Stimulated activated CD4-positive, alpha-beta T cell treated with anti-CD3 and anti-CD28 coated beads, Interleukin-2, amount 100 ng/mL, for 48 hours (primary cell): ENCODE measurements at regions not wholly inside any gene's neighbourhood (a gene's known extent, or its start where the extent isn't known, plus 50 kb on each side); places are given as distances from the start of the nearest gene placed in this dataset.
"Not testable (repeated sequence)": the region's sequence is repeated elsewhere in the genome, so short reads cannot be mapped to it uniquely, and the experiment has no call there.

Experiments
- DNase-seq, 2 donors: peaks; one replicate each; pipeline ENCODE4 v3.0.0-alpha.2; 2020

- no peak for DNase-seq
Measured at GRCh38 chr14:83023369-83023768, 1489.7 kb upstream of the SEL1L start.

- DNase-seq: no peak
Measured at GRCh38 chr14:83041224-83041623, 1507.6 kb upstream of the SEL1L start.

- no peak for DNase-seq
Measured at GRCh38 chr14:83042858-83043257, 1509.2 kb upstream of the SEL1L start.

- no peak for DNase-seq
Measured at GRCh38 chr14:83044001-83044400, 1510.3 kb upstream of the SEL1L start.

- no peak for DNase-seq
Measured at GRCh38 chr14:83047059-83047830, 1513.6 kb upstream of the SEL1L start.

GRCh38 chr14:83053022-83053710, 1519.5 kb upstream of the SEL1L start:
- no peak for DNase-seq

- no peak for DNase-seq
Measured at GRCh38 chr14:83058068-83058467, 1524.4 kb upstream of the SEL1L start.

GRCh38 chr14:83071888-83072501, 1538.3 kb upstream of the SEL1L start:
- DNase-seq: no peak

GRCh38 chr14:83085136-83085535, 1551.5 kb upstream of the SEL1L start:
- DNase-seq: no peak

- no peak for DNase-seq
Measured at GRCh38 chr14:83085725-83086124, 1552.1 kb upstream of the SEL1L start.

- not testable (repeated sequence) for DNase-seq
Measured at GRCh38 chr14:83091991-83092956, 1558.6 kb upstream of the SEL1L start.

GRCh38 chr14:83096092-83096491, 1562.4 kb upstream of the SEL1L start:
- no peak for DNase-seq

GRCh38 chr14:83101846-83102245, 1568.2 kb upstream of the SEL1L start:
- no peak for DNase-seq

- DNase-seq: no peak
Measured at GRCh38 chr14:83118029-83118428, 1584.4 kb upstream of the SEL1L start.

GRCh38 chr14:83120187-83120586, 1586.5 kb upstream of the SEL1L start:
- no peak for DNase-seq

GRCh38 chr14:83126076-83126475, 1592.4 kb upstream of the SEL1L start:
- DNase-seq: no peak

- DNase-seq: no peak
Measured at GRCh38 chr14:83128783-83129182, 1595.1 kb upstream of the SEL1L start.

GRCh38 chr14:83129496-83129895, 1595.8 kb upstream of the SEL1L start:
- DNase-seq: no peak

- DNase-seq: no peak
Measured at GRCh38 chr14:83133981-83134645, 1600.5 kb upstream of the SEL1L start.

GRCh38 chr14:83140756-83141155, 1607.1 kb upstream of the SEL1L start:
- DNase-seq: no peak

GRCh38 chr14:83147006-83147405, 1613.4 kb upstream of the SEL1L start:
- no peak for DNase-seq

GRCh38 chr14:83151571-83151970, 1617.9 kb upstream of the SEL1L start:
- no peak for DNase-seq
